MM.1S (cell line): ENCODE measurements at regions not wholly inside any gene's neighbourhood (a gene's known extent, or its start where the extent isn't known, plus 50 kb on each side); places are given as distances from the start of the nearest gene placed in this dataset.

Experiments used
- CTCF ChIP-seq: fragments of 300-600 bp; sonication (generic); IDR thresholded peaks from 2 replicates; pipeline ENCODE4 v1.5.1; 2016; ENCODE audit warnings: antibody characterized with exemption, low read length, mixed read lengths
- EZH2 ChIP-seq: fragments of 300-600 bp; sonication (generic); optimal IDR thresholded peaks from 2 replicates; pipeline ENCODE3; 2017; ENCODE audit warnings: low read depth, mild to moderate bottlenecking, antibody characterized with exemption, low read length, mixed read lengths
- EZH2phosphoT487 ChIP-seq: fragments of 300-600 bp; sonication (generic); IDR thresholded peaks from 2 replicates; pipeline ENCODE4 v1.6.1; 2018; ENCODE audit warnings: antibody characterized with exemption, low read length

DNA sequence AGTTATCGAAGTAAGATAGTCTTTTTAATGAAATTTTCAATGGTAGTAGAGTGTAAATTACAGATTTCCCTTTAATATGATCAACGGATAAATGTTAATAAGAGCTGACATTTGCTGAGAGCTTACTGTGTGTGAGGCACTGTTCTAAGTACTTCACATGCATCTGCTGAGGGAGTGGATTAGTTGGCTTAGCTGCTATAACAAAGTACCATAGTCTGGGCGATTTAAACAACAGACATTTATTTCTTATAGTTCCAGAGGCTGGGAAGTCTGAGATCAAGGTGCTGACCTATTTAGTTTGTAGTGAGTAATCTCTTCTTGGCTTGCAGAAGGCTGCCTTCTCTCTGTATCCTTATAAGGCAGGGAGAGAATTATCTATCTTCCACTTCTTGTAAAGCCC, 174.3 kb downstream of the CEP135 start:
- TF ChIP-seq CTCF (no peak), EZH2phosphoT487 (no peak), EZH2 (no peak)
